Heart left ventricle (tissue), 13 donors: ENCODE measurements at regions not wholly inside any gene's neighbourhood (a gene's known extent, or its start where the extent isn't known, plus 50 kb on each side); places are given as distances from the start of the nearest gene placed in this dataset.

Experiments
- CTCF ChIP-seq, 12 donors: fragments of 200-600 bp; sonication (generic) in 4 of 12; IDR thresholded peaks; one replicate each; pipeline versions ENCODE4 v1.5.0 to v1.8.0; 2018 to 2022; ENCODE audit warnings: antibody characterized with exemption in 12 of 12, mild to moderate bottlenecking in 5 of 12
- POLR2A ChIP-seq, 2 donors: fragments of 450-650 bp; IDR thresholded peaks; one replicate each; pipeline ENCODE4 v1.6.1; 2017; ENCODE audit warnings: antibody characterized with exemption in 2 of 2, mild to moderate bottlenecking in 2 of 2, moderate library complexity in 2 of 2
- donor health status: ischemic (EF 13 %, LVEDD 7.1; RV severe dilation, severe dysfunction).
- donor health status: DM: no; HTN: yes; CAD: no.
- donor health status: DM: no; HTN: no; CAD: no.
- donor health status: ischemic (EF 25% LVEDD 6.9; RV normal size, moderate dysfunction).
- donor health status: ischemic (EF 25% LVEDD 5.7; RV mildly dilated, moderate dysfunction).
- donor health status: ischemic (EF 35%, LVEDD 5.7; RV mildly dilated, moderate dysfunction).
- donor health status: nonischemic (EF 11% LVEDD 7.7; RV severe dilation, severe dysfunction).
- donor health status: DM: yes; HTN: yes; CAD: no.
- donor health status: PGD.
- donor health status: ischemic (EF 29% LVEDD 5.4; RV normal size, mild dysfunction).
- donor health status: nonischemic (EF 23%, LVEDD 6.1; RV moderate dilation, normal function).

DNA sequence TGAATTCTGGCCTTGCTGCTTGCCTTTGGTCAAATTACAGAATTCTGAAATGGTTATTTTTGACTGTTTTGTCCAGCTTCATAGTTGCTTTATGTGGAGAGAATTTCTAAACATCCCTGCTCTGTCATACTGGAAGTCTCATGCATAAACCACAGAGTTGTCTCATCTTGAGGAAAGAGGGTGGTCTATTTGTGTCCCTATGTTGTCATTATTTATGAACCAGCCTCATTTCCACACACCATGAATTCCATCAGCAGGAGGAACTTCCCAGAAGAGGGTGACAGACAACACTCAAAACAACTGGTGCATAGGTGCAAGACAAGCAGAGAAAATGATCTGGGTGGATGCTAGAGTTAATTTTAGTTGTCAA is 525.8 kb upstream of the GOT2 start:
- TF ChIP-seq CTCF (IDR thresholded peaks at IDR 0.05) (no peak), POLR2A (IDR thresholded peaks at IDR 0.05) (no peak)
